HCT116 (cell line): ENCODE measurements at regions not wholly inside any gene's neighbourhood (a gene's known extent, or its start where the extent isn't known, plus 50 kb on each side); places are given as distances from the start of the nearest gene placed in this dataset.

ENCODE experiments used
- ATAC-seq: fragments of 200-7000 bp; cut with Tn5 transposase; 2 replicates; pipeline ENCODE4 v1.9.1; 2020; ENCODE audit warnings: mild to moderate bottlenecking, moderate library complexity
- BruUV-seq: library from RNA; stranded (reverse); fragments of 400-500 nt; replicated peaks from 2 replicates; lab custom pipeline; 2021; lab: Mats Ljungman, UMichigan
- CTCF ChIA-PET: fragments of 300-600 bp; sonication (Branson Sonifier 250); formaldehyde crosslinking; loops from one replicate; lab custom pipeline; 2021; ENCODE audit warnings: antibody characterized with exemption; lab: Charles Lee
- POLR2A ChIA-PET: fragments of 300-600, 350-600 bp; sonication (Branson Sonifier 250); formaldehyde crosslinking; loops from one replicate; lab custom pipeline; 2021; ENCODE audit warnings: antibody characterized with exemption; lab: Charles Lee
- RAD21 ChIA-PET, 2 experiments: fragments of 300-600 bp; sonication (Branson Sonifier 250); formaldehyde crosslinking; loops; one replicate each; lab custom pipeline; 2023; ENCODE audit warnings: low total read pairs in 2 of 2; ENCODE audit not compliant: uncharacterized antibody in 2 of 2, unreplicated experiment in 2 of 2, low non-redundant PET in 1 of 2; lab: Charles Lee
- DNase-seq: peaks from one replicate; pipeline ENCODE4 v3.0.0-alpha.2; 2010; ENCODE audit warnings: low read depth, low spot score
- H2AFZ ChIP-seq: fragments of 200-600 bp; shearing (Covaris generic), sonication (generic); 2 replicates; pipeline ENCODE4 v1.6.1; 2017; ENCODE audit warnings: low read depth, mixed run types, mixed read lengths, antibody characterized with exemption, low read length; ENCODE audit not compliant: poor library complexity, severe bottlenecking
- H3K27ac ChIP-seq: 2 replicates; pipeline ENCODE4 v1.5.1; 2012; ENCODE audit warnings: low read depth, low read length
- H3K27me3 ChIP-seq: fragments of 200-600 bp; sonication (generic); 2 replicates; pipeline ENCODE4 v1.6.1; 2016; ENCODE audit warnings: mixed run types, low read length, mixed read lengths; ENCODE audit not compliant: insufficient read depth
- H3K36me3 ChIP-seq, 2 experiments: fragments of 200-500 bp in 1 of 2; fragments of 200-600 bp in 1 of 2; sonication (Bioruptor generic) in 1 of 2; sonication (generic) in 1 of 2; 2 replicates each; pipeline versions ENCODE4 v1.5.1 to v1.6.1; 2014 to 2016; ENCODE audit warnings: low read length in 2 of 2, inconsistent platforms in 1 of 2, mixed read lengths in 1 of 2, mixed run types in 1 of 2; ENCODE audit not compliant: insufficient read depth in 2 of 2, control insufficient read depth in 1 of 2
- H3K4me1 ChIP-seq, 2 experiments: fragments of 200-600 bp in 1 of 2; sonication (generic) in 1 of 2; 2 replicates each; pipeline versions ENCODE4 v1.5.1 to v1.6.1; 2012 to 2017; ENCODE audit warnings: low read length in 2 of 2, inconsistent platforms in 1 of 2, mild to moderate bottlenecking in 1 of 2, mixed read lengths in 1 of 2, mixed run types in 1 of 2, moderate library complexity in 1 of 2; ENCODE audit not compliant: insufficient read depth in 2 of 2, control insufficient read depth in 1 of 2
- H3K4me2 ChIP-seq: fragments of 200-600 bp; sonication (generic); 2 replicates; pipeline ENCODE4 v1.6.1; 2017; ENCODE audit warnings: mixed run types, low read length, mixed read lengths
- H3K4me3 ChIP-seq, 2 experiments: fragments of 200-600 bp in 1 of 2; sonication (generic) in 1 of 2; replicated peaks in 1 of 2; 2 replicates each; pipeline ENCODE4 v1.5.1; 2011 to 2016; ENCODE audit warnings: low read length in 2 of 2, control low read depth in 1 of 2, low read depth in 1 of 2, mild to moderate bottlenecking in 1 of 2, mixed read lengths in 1 of 2, mixed run types in 1 of 2
- H3K79me2 ChIP-seq: fragments of 200-600 bp; sonication (generic); 2 replicates; pipeline ENCODE4 v1.6.1; 2017; ENCODE audit warnings: mild to moderate bottlenecking, mixed run types, low read length, moderate library complexity, mixed read lengths; ENCODE audit not compliant: insufficient read depth
- H3K9ac ChIP-seq: fragments of 200-600 bp; sonication (generic); 2 replicates; pipeline ENCODE4 v1.6.1; 2016; ENCODE audit warnings: low read length, mixed read lengths
- H3K9me2 ChIP-seq: fragments of 200-600 bp; sonication (generic), shearing (Covaris generic); 2 replicates; pipeline ENCODE4 v1.6.1; 2017; ENCODE audit warnings: mixed run types, mild to moderate bottlenecking, moderate library complexity; ENCODE audit not compliant: insufficient read depth
- H3K9me3 ChIP-seq, 2 experiments: fragments of 200-500 bp in 1 of 2; fragments of 200-600 bp in 1 of 2; sonication (Bioruptor generic) in 1 of 2; sonication (generic) in 1 of 2; 2 replicates each; pipeline ENCODE4 v1.6.1; 2014 to 2017; ENCODE audit warnings: low read length in 2 of 2, mixed read lengths in 2 of 2, inconsistent platforms in 1 of 2, low read depth in 1 of 2, mild to moderate bottlenecking in 1 of 2, mixed run types in 1 of 2, moderate library complexity in 1 of 2; ENCODE audit not compliant: control insufficient read depth in 1 of 2, insufficient read depth in 1 of 2
- H4K20me1 ChIP-seq: fragments of 200-600 bp; sonication (generic), shearing (Covaris generic); 2 replicates; pipeline ENCODE4 v1.6.1; 2017; ENCODE audit warnings: mixed run types, mild to moderate bottlenecking, moderate library complexity; ENCODE audit not compliant: insufficient read depth
- ATF3 ChIP-seq: IDR thresholded peaks from 2 replicates; pipeline ENCODE4 v1.6.1; 2012
- CBX3 ChIP-seq: IDR thresholded peaks from 2 replicates; pipeline ENCODE4 v1.6.1; 2012; ENCODE audit warnings: low read depth
- EGR1 ChIP-seq: IDR thresholded peaks from 2 replicates; pipeline ENCODE4 v1.6.1; 2012; ENCODE audit warnings: low read depth
- ELF1 ChIP-seq: IDR thresholded peaks from 2 replicates; pipeline ENCODE4 v1.6.1; 2012; ENCODE audit warnings: low read depth, borderline replicate concordance
- EZH2 ChIP-seq: fragments of 200-600 bp; sonication (generic); IDR thresholded peaks from 2 replicates; pipeline ENCODE4 v1.6.1; 2017; ENCODE audit warnings: antibody characterized with exemption, mixed run types
- FOSL1 ChIP-seq: IDR thresholded peaks from 2 replicates; pipeline ENCODE4 v1.6.1; 2012; ENCODE audit warnings: low read depth
- MAX ChIP-seq: IDR thresholded peaks from 2 replicates; pipeline ENCODE4 v1.6.1; 2012
- POLR2A ChIP-seq: IDR thresholded peaks from 2 replicates; pipeline ENCODE4 v1.7.0; 2011; ENCODE audit warnings: borderline replicate concordance; ENCODE audit not compliant: insufficient read depth, insufficient read length; ENCODE audit errors: extremely low read depth
- RAD21 ChIP-seq: IDR thresholded peaks from 2 replicates; pipeline ENCODE4 v1.6.1; 2012; ENCODE audit warnings: low read depth, mild to moderate bottlenecking
- SP1 ChIP-seq: IDR thresholded peaks from 2 replicates; pipeline ENCODE4 v1.6.1; 2012; ENCODE audit warnings: low read depth
- SRF ChIP-seq: IDR thresholded peaks from 2 replicates; pipeline ENCODE4 v1.6.1; 2012; ENCODE audit warnings: low read depth
- TCF7L2 ChIP-seq: IDR thresholded peaks from 2 replicates; pipeline ENCODE4 v1.7.0; 2011; ENCODE audit warnings: borderline replicate concordance, inconsistent platforms; ENCODE audit not compliant: insufficient read depth, insufficient read length; ENCODE audit errors: extremely low read depth
- YY1 ChIP-seq: IDR thresholded peaks from 2 replicates; pipeline ENCODE4 v1.6.1; 2011; ENCODE audit warnings: low read length, low read depth, moderate library complexity, mild to moderate bottlenecking; ENCODE audit not compliant: insufficient replicate concordance; ENCODE audit errors: extremely low read depth
- ZFX ChIP-seq: fragments of 450-650 bp; IDR thresholded peaks from 2 replicates; pipeline ENCODE4 v1.6.1; 2017
- ZNF274 ChIP-seq: fragments of 200-500 bp; sonication (Bioruptor generic); IDR thresholded peaks from 2 replicates; pipeline ENCODE4 v1.6.1; 2014; ENCODE audit warnings: mild to moderate bottlenecking, low read depth, low read length, inconsistent platforms
- intact Hi-C: fragments of 100-400 bp; cut with micrococcal nuclease; formaldehyde crosslinking; loops from 2 replicates; pipeline ENCODE4 v1.10.0; 2022
- TF ChIP-seq, protein P1 (sequence below), 3 experiments: fragments of 200-600 bp in 1 of 3; sonication (generic) in 1 of 3; IDR thresholded peaks in 2 of 3; conservative IDR thresholded peaks in 1 of 3; 2 replicates each; pipeline ENCODE4 v1.5.1; 2012 to 2017; ENCODE audit warnings: low read depth in 2 of 3, low read length in 2 of 3, antibody characterized with exemption in 1 of 3, borderline replicate concordance in 1 of 3, control low read depth in 1 of 3, mild to moderate bottlenecking in 1 of 3, mixed read lengths in 1 of 3, mixed run types in 1 of 3, moderate library complexity in 1 of 3; ENCODE audit not compliant: insufficient read depth in 1 of 3
- TF ChIP-seq, protein P2 (sequence below): IDR thresholded peaks from 2 replicates; pipeline ENCODE4 v1.6.1; 2011; ENCODE audit warnings: mild to moderate bottlenecking, low read length, moderate library complexity; ENCODE audit not compliant: insufficient replicate concordance; ENCODE audit errors: extremely low read depth

- no TSS peak for BruUV-seq
- Histone ChIP-seq H3K9me2 (no peaks in the 10 kb centered on the region; the same call in 1 of the 2 replicates), H3K4me2 (no peak overlapping the region), H3K79me2 (no peaks in the 10 kb centered on the region), H3K4me3 (no peak overlapping the region), H3K27ac (no peak overlapping the region), H3K36me3 (no peaks in the 10 kb centered on the region)
- RAD21 ChIA-PET, result no interaction called here
- CTCF ChIA-PET, result no interaction called here
- POLR2A ChIA-PET, result no interaction called here
- TF ChIP-seq SP1, result no peak
- no peak for TF ChIP-seq ZFX
- no peak for TF ChIP-seq ZNF274
- TF ChIP-seq YY1, result no peak
- no peak for TF ChIP-seq RAD21
- TF ChIP-seq EZH2, result no peak
- TF ChIP-seq POLR2A, result no peak
- TF ChIP-seq ATF3, result no peak
- no peak for TF ChIP-seq TCF7L2
- TF ChIP-seq EGR1, result no peak
- TF ChIP-seq, protein P1, sequence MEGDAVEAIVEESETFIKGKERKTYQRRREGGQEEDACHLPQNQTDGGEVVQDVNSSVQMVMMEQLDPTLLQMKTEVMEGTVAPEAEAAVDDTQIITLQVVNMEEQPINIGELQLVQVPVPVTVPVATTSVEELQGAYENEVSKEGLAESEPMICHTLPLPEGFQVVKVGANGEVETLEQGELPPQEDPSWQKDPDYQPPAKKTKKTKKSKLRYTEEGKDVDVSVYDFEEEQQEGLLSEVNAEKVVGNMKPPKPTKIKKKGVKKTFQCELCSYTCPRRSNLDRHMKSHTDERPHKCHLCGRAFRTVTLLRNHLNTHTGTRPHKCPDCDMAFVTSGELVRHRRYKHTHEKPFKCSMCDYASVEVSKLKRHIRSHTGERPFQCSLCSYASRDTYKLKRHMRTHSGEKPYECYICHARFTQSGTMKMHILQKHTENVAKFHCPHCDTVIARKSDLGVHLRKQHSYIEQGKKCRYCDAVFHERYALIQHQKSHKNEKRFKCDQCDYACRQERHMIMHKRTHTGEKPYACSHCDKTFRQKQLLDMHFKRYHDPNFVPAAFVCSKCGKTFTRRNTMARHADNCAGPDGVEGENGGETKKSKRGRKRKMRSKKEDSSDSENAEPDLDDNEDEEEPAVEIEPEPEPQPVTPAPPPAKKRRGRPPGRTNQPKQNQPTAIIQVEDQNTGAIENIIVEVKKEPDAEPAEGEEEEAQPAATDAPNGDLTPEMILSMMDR (IDR thresholded peaks at IDR 0.05 in 2 of 3, conservative IDR thresholded peaks at IDR 0.05 in 1 of 3; ENCODE audit: borderline replicate concordance in 1 of 3, insufficient read depth in 1 of 3, low read depth in 2 of 3, low read length in 2 of 3), result no peak
- TF ChIP-seq MAX, result no peak
- no peak for TF ChIP-seq SRF
- no peak for TF ChIP-seq CBX3
- TF ChIP-seq ELF1, result no peak
- TF ChIP-seq, protein P2, sequence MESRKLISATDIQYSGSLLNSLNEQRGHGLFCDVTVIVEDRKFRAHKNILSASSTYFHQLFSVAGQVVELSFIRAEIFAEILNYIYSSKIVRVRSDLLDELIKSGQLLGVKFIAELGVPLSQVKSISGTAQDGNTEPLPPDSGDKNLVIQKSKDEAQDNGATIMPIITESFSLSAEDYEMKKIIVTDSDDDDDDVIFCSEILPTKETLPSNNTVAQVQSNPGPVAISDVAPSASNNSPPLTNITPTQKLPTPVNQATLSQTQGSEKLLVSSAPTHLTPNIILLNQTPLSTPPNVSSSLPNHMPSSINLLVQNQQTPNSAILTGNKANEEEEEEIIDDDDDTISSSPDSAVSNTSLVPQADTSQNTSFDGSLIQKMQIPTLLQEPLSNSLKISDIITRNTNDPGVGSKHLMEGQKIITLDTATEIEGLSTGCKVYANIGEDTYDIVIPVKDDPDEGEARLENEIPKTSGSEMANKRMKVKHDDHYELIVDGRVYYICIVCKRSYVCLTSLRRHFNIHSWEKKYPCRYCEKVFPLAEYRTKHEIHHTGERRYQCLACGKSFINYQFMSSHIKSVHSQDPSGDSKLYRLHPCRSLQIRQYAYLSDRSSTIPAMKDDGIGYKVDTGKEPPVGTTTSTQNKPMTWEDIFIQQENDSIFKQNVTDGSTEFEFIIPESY, result no peak
- TF ChIP-seq FOSL1, result no peak
- TF ChIP-seq, all 23 proteins: peak for 0
- no peak for DNase-seq
- H3K9ac ChIP-seq, result no peak overlapping the region
- no peaks in the 10 kb centered on the region for H3K9me3 ChIP-seq
- no peaks in the 10 kb centered on the region for H3K27me3 ChIP-seq
- H3K4me1 ChIP-seq, result no peaks in the 10 kb centered on the region
- no peaks in the 10 kb centered on the region for H4K20me1 ChIP-seq
- H2AFZ ChIP-seq, result no peak overlapping the region
- intact Hi-C loops, result no loop called here
- ATAC-seq, result no peak
Measured at GRCh38 chr2:228245601-228246000, 64.1 kb upstream of the SPHKAP start.
